Right lobe of liver (tissue), 4 donors: ENCODE measurements at regions not wholly inside any gene's neighbourhood (a gene's known extent, or its start where the extent isn't known, plus 50 kb on each side); places are given as distances from the start of the nearest gene placed in this dataset.

Source experiments
- CTCF ChIP-seq, 4 donors: fragments of 200-600 bp in 3 of 4; fragments of 450-650 bp in 1 of 4; IDR thresholded peaks; one replicate each; pipeline versions ENCODE4 v1.5.1 to v1.8.0; 2016 to 2022; ENCODE audit warnings: antibody characterized with exemption in 4 of 4, mild to moderate bottlenecking in 2 of 4
- POLR2A ChIP-seq: fragments of 450-650 bp; IDR thresholded peaks from one replicate; pipeline ENCODE4 v1.6.1; 2017; ENCODE audit warnings: antibody characterized with exemption, mild to moderate bottlenecking
- donor health status: DM: no; HTN: no; CAD: no.
- donor health status: DM: no; HTN: no; CAD: no.
- donor health status: DM: no; HTN: yes; CAD: no.

- TF ChIP-seq CTCF (IDR thresholded peaks at IDR 0.05): no peak
- TF ChIP-seq POLR2A: no peak
Observed at GRCh38 chr9:90105773-90106172, 501.0 kb downstream of the GADD45G start.
